ENCODE measurements at regions not wholly inside any gene's neighbourhood (a gene's known extent, or its start where the extent isn't known, plus 50 kb on each side); places are given as distances from the start of the nearest gene placed in this dataset.
"Not testable (repeated sequence)": the region's sequence is repeated elsewhere in the genome, so short reads cannot be mapped to it uniquely, and the experiment has no call there.

DNA sequence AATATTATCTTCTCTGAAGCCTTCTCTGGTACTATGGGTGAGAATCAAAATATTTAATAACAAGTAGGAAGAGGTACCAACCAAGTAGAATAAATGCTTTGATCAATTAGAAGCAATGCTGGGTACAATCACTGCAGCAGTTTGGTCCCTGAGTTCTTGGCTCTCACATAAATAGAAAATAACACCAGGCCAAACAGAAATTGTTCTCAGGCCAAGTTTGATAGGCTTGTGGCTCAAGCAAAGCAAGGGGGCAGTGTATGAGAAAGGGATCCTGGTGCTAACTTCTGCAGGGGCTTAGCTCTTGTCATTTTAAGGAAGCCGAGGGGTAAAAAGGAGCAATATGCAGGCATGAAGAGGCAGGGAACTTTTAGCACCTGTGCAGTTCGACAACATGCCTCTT lies 146.8 kb upstream of the TMEM229A start:
- Mint-ChIP-seq H3K4me1 (no peaks in the 10 kb centered on the region), H3K4me3 (no peak overlapping the region), H3K9me3 (no peaks in the 10 kb centered on the region), H3K27ac (no peak overlapping the region), H3K36me3 (ENCODE audit: low read depth) (no peaks in the 10 kb centered on the region), H3K27me3 (ENCODE audit: low read depth) (no peaks in the 10 kb centered on the region)
- no peak for TF ChIP-seq CTCF (IDR thresholded peaks at IDR 0.05; ENCODE audit: unreplicated experiment in 3 of 3)

- Mint-ChIP-seq H3K4me3 (no peak overlapping the region), H3K9me3 (peaks cover 7% of the 10 kb centered on the region), H3K36me3 (ENCODE audit: low read depth) (no peaks in the 10 kb centered on the region), H3K27ac (no peak overlapping the region), H3K27me3 (ENCODE audit: low read depth) (no peaks in the 10 kb centered on the region), H3K4me1 (no peaks in the 10 kb centered on the region)
- TF ChIP-seq CTCF (IDR thresholded peaks at IDR 0.05; ENCODE audit: unreplicated experiment in 3 of 3): no peak
These were observed 145.0 kb upstream of the TMEM229A start for GRCh38 chr7:124177891-124178290.

DNA sequence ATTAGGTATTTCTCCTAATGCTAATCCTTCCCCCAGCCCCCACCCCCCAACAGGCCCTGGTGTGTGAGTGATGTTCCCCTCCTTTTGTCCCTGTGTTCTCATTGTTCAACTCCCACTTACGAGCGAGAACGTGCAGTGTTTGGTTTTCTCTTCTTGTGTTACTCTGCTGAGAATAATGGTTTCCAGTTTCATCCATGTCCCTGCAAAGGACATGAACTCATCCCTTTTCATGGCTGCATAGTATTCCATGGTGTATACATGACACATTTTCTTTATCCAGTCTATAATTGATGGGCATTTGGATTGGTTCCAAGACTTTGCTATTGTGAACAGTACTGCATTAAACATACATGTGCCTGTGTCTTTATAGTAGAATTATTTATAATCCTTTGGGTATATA lies 138.9 kb upstream of the TMEM229A start:
- not testable (repeated sequence) for H3K4me1 Mint-ChIP-seq

GRCh38 chr7:124171068-124171467 lies 138.2 kb upstream of the TMEM229A start:
- Mint-ChIP-seq H3K4me1 (no peaks in the 10 kb centered on the region), H3K36me3 (ENCODE audit: low read depth) (no peaks in the 10 kb centered on the region), H3K9me3 (peaks cover 7% of the 10 kb centered on the region), H3K27me3 (ENCODE audit: low read depth) (peaks cover 4% of the 10 kb centered on the region), H3K27ac (no peak overlapping the region), H3K4me3 (no peak overlapping the region)
- TF ChIP-seq CTCF (IDR thresholded peaks at IDR 0.05; ENCODE audit: unreplicated experiment in 3 of 3): peak; percentile 52 to 56 (median 53)

More for the DNA sequence above, 138.9 kb upstream of the TMEM229A start:
- H3K27ac Mint-ChIP-seq; H3K9me3 Mint-ChIP-seq; H3K4me3 Mint-ChIP-seq; H3K27me3 Mint-ChIP-seq (ENCODE audit: low read depth); H3K36me3 Mint-ChIP-seq (ENCODE audit: low read depth): not testable (repeated sequence)

DNA sequence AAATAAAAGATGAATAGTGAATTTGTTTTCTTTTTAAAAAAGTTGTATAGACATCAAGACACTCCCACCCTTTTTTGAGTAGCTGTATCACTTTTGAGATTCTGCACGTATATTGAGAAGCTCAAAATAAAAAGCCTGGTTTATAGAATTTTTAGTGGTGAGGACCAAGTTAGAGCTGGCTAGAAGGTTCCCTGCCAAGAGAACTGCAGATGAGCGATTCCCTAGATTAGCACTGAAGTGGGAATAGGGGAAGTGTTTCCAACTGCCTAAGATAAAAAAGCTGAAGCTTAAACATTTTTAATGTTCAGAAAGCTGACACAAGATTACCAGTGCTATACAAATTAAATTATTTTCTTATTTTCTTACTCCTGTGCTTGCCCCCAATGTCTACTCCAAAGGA lies 135.7 kb upstream of the TMEM229A start:
- Mint-ChIP-seq H3K36me3 (ENCODE audit: low read depth) (no peaks in the 10 kb centered on the region), H3K27me3 (ENCODE audit: low read depth) (peaks cover 4% of the 10 kb centered on the region), H3K4me1 (no peaks in the 10 kb centered on the region), H3K27ac (no peak overlapping the region), H3K9me3 (peaks cover 13% of the 10 kb centered on the region), H3K4me3 (no peak overlapping the region)
- no peak for TF ChIP-seq CTCF (IDR thresholded peaks at IDR 0.05; ENCODE audit: unreplicated experiment in 3 of 3)

GRCh38 chr7:124162667-124163066 lies 129.8 kb upstream of the TMEM229A start:
- no peak for TF ChIP-seq CTCF (IDR thresholded peaks at IDR 0.05; ENCODE audit: unreplicated experiment in 3 of 3)
- Mint-ChIP-seq H3K27me3 (ENCODE audit: low read depth) (no peaks in the 10 kb centered on the region), H3K4me3 (no peak overlapping the region), H3K36me3 (ENCODE audit: low read depth) (no peaks in the 10 kb centered on the region), H3K4me1 (no peaks in the 10 kb centered on the region), H3K27ac (no peak overlapping the region), H3K9me3 (peaks cover 16% of the 10 kb centered on the region)
